Astrocyte of the spinal cord (primary cell): ENCODE measurements at regions not wholly inside any gene's neighbourhood (a gene's known extent, or its start where the extent isn't known, plus 50 kb on each side); places are given as distances from the start of the nearest gene placed in this dataset.
"Not testable (repeated sequence)": the region's sequence is repeated elsewhere in the genome, so short reads cannot be mapped to it uniquely, and the experiment has no call there.

Source experiments
- DNase-seq: peaks from one replicate; pipeline ENCODE4 v3.0.0; 2011; ENCODE audit warnings: low read depth, low spot score
- H3K4me3 ChIP-seq: 2 replicates; pipeline ENCODE4 v1.5.1; 2011; ENCODE audit warnings: low read depth, mild to moderate bottlenecking, low read length, moderate library complexity
- in situ Hi-C: cut with HindIII; loops from 2 replicates; pipeline ENCODE4 v1.10.0; 2017; ENCODE audit warnings: low sequenced_read_pairs
- TF ChIP-seq, protein P1 (sequence below): IDR thresholded peaks from 2 replicates; pipeline ENCODE4 v1.5.1; 2012; ENCODE audit warnings: low read depth, mild to moderate bottlenecking, low read length, inconsistent platforms

DNA sequence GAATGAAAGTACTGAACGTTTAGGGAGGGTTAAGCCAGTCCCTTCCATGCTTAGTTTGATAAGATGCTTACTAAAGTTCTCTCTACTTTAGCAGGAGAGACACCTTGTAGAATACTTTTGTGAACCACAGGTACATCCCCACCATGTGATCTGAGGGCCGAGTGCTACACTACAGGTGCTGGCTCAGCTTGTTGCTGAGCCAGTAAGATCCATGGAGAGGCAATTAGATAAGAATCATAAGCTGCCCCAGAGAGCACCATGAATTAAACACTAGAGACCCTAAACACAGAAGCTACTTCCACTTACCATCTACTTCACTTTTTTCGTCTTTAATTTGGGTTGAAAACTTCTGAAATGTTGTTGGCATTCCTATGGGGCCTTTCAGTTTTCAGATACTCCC is 70.5 kb upstream of the GOLGA8B start:
- in situ Hi-C loops: no loop called here
- no peak overlapping the region for H3K4me3 ChIP-seq
- no peak for DNase-seq
- TF ChIP-seq, protein P1, sequence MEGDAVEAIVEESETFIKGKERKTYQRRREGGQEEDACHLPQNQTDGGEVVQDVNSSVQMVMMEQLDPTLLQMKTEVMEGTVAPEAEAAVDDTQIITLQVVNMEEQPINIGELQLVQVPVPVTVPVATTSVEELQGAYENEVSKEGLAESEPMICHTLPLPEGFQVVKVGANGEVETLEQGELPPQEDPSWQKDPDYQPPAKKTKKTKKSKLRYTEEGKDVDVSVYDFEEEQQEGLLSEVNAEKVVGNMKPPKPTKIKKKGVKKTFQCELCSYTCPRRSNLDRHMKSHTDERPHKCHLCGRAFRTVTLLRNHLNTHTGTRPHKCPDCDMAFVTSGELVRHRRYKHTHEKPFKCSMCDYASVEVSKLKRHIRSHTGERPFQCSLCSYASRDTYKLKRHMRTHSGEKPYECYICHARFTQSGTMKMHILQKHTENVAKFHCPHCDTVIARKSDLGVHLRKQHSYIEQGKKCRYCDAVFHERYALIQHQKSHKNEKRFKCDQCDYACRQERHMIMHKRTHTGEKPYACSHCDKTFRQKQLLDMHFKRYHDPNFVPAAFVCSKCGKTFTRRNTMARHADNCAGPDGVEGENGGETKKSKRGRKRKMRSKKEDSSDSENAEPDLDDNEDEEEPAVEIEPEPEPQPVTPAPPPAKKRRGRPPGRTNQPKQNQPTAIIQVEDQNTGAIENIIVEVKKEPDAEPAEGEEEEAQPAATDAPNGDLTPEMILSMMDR: no peak

GRCh38 chr15:34653326-34653725 is 69.9 kb upstream of the GOLGA8B start:
- in situ Hi-C loops, H3K4me3 ChIP-seq, DNase-seq: not testable (repeated sequence)

DNA sequence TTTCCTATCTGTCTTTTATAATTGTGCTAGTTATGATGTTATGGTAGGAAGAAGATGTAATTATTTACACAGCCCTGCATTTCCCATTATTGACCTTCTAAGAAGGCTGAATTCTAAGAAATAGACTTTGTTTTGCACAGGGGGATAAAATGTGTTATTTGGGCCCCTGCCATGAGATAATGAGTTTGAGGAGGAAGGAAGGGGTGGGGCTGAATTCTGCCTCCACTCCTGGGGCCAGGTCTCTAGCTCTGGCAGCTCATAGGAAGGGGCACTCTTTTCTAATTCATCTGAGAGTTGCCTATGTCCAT is 69.2 kb upstream of the GOLGA8B start:
- in situ Hi-C loops: no loop called here
- H3K4me3 ChIP-seq: no peak overlapping the region
- TF ChIP-seq, protein P1: no peak
- no peak for DNase-seq

DNA sequence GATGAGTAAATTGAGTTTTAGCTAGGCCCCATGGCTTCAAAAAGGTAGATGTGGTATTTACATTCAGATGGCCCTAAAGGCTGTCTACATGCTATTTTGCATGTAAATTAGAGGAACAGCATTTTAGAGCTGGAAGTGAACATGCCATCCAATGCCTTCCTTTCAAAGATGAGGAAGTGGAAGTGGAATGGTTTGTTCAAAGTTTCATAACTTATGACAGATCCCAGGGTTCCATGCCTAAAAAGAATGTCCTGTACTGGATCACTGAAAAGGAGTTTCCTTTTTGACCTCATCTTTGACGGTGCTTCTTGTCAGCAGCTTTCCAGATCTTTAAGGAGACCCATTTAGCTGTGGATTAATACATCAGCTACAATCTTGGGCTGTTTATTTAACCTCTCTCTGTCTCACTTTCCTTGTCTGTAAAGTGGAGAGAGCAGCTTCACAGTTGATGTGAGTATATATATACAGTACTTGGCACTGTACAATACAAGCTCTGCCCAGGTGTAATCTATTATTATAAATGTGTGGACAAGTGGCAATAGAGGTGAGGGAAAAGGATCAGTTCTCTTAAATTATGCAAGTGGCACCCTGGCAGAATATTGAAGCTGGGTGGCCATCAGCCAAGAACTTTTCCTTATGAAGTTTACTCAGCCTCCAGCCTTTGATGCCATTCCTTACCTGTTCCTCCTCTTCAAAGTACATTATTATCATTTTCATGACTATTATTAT is 68.7 kb upstream of the GOLGA8B start:
- DNase-seq: no peak
- TF ChIP-seq, protein P1: no peak
- in situ Hi-C loops: no loop called here
- no peak overlapping the region for H3K4me3 ChIP-seq

DNA sequence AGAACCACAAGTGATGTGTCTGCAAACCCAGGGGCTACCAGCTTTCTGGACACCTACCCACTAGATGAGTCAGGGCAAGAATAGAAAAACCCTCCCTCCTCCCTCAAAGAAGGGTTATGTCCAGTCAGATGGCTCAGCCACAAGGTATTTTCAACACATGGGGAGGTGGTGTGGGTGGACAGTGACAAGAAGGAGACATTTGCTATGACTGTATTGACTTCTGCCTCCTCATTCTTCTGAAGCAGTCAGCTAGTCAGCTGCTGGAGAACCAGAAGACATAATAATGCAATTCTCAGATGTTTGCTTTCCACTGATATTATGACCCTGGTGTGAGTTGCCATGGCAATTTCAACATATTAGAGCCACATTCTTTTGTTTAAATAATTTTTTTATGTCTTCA is 66.7 kb upstream of the GOLGA8B start:
- DNase-seq: peak; percentile 46
- TF ChIP-seq, protein P1: no peak
- H3K4me3 ChIP-seq: no peak overlapping the region
- in situ Hi-C loops: no loop called here

GRCh38 chr15:34648294-34648631 is 64.8 kb upstream of the GOLGA8B start:
- TF ChIP-seq, protein P1: no peak
- in situ Hi-C loops: no loop called here
- DNase-seq: no peak

DNA sequence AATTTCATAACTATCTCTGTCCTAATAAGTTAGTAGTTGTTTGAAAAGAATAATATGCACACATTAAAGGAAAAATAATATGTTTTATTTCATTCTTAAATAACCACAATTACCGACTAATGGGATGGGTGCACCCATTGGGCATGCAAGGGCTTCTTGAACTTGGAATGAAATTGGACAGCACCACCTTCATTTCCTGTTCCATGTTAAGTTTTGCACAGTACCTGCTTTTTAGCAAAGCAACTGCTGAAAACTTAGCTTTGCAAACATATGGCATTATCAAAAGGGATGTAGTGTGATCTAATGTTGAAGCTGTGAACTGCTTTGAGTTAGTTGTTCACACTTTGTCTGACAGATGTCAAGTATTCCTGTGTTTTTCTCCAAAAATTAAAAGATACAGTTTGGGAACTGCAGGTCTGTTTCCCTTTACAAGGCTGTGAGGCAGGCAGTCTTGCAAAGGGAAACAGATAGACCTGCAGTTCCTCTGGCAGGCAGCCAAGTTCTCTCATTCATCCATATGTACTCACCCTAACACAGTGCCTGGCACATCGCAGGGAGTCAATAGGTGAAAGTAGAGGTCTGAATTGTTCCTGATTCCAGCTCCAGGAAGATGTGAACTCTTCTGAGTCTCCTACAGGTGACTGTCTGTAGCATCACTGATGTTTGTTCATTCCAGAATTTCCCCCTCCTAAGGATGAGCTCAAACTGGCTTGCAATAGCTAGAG is 64.3 kb upstream of the GOLGA8B start:
- TF ChIP-seq, protein P1: no peak
- no peak overlapping the region for H3K4me3 ChIP-seq
- in situ Hi-C loops: no loop called here
- no peak for DNase-seq

More at GRCh38 chr15:34648294-34648631, 64.8 kb upstream of the GOLGA8B start:
- H3K4me3 ChIP-seq: no peak overlapping the region
